ENCODE measurements at regions not wholly inside any gene's neighbourhood (a gene's known extent, or its start where the extent isn't known, plus 50 kb on each side); places are given as distances from the start of the nearest gene placed in this dataset.

- TF ChIP-seq, protein P1, sequence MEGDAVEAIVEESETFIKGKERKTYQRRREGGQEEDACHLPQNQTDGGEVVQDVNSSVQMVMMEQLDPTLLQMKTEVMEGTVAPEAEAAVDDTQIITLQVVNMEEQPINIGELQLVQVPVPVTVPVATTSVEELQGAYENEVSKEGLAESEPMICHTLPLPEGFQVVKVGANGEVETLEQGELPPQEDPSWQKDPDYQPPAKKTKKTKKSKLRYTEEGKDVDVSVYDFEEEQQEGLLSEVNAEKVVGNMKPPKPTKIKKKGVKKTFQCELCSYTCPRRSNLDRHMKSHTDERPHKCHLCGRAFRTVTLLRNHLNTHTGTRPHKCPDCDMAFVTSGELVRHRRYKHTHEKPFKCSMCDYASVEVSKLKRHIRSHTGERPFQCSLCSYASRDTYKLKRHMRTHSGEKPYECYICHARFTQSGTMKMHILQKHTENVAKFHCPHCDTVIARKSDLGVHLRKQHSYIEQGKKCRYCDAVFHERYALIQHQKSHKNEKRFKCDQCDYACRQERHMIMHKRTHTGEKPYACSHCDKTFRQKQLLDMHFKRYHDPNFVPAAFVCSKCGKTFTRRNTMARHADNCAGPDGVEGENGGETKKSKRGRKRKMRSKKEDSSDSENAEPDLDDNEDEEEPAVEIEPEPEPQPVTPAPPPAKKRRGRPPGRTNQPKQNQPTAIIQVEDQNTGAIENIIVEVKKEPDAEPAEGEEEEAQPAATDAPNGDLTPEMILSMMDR (IDR thresholded peaks at IDR 0.05; ENCODE audit: low read depth, low read length, poor library complexity, severe bottlenecking) = no peak
- no peak for TF ChIP-seq EZH2phosphoT487 (IDR thresholded peaks at IDR 0.05; ENCODE audit: borderline replicate concordance, low read length)
Observed at GRCh38 chr1:177611402-177611801, 358.5 kb downstream of the SEC16B start.

Data from DOHH2 (cell line).